DND-41 (cell line): ENCODE measurements at regions not wholly inside any gene's neighbourhood (a gene's known extent, or its start where the extent isn't known, plus 50 kb on each side); places are given as distances from the start of the nearest gene placed in this dataset.

Source experiments
- ATAC-seq: fragments of 200-7000 bp; cut with Tn5 transposase; 3 replicates; pipeline ENCODE4 v1.9.1; 2021; ENCODE audit warnings: low read depth; ENCODE audit not compliant: insufficient read depth
- DNase-seq: peaks from one replicate; pipeline ENCODE4 v3.0.0-alpha.2; 2020
- H2AFZ ChIP-seq: 2 replicates; pipeline ENCODE4 v1.6.0; 2012; ENCODE audit warnings: low read depth, low read length
- H3K27ac ChIP-seq: 2 replicates; pipeline ENCODE4 v1.5.1; 2012; ENCODE audit warnings: low read length, inconsistent platforms
- H3K27me3 ChIP-seq: fragments of 200-600 bp; sonication (generic); 2 replicates; pipeline ENCODE4 v1.6.0; 2012; ENCODE audit warnings: low read length, mild to moderate bottlenecking, inconsistent platforms; ENCODE audit not compliant: insufficient read depth, poor library complexity
- H3K36me3 ChIP-seq: 2 replicates; pipeline ENCODE4 v1.5.1; 2012; ENCODE audit warnings: low read length, inconsistent platforms; ENCODE audit not compliant: insufficient read depth
- H3K4me1 ChIP-seq: 2 replicates; pipeline ENCODE4 v1.5.1; 2012; ENCODE audit warnings: mild to moderate bottlenecking, low read length; ENCODE audit not compliant: insufficient read depth
- H3K4me2 ChIP-seq: 2 replicates; pipeline ENCODE4 v1.6.0; 2012; ENCODE audit warnings: mild to moderate bottlenecking, moderate library complexity, low read length, inconsistent platforms; ENCODE audit not compliant: insufficient read depth
- H3K4me3 ChIP-seq, 2 experiments: fragments of 200-600 bp in 1 of 2; shearing (Covaris generic) in 1 of 2; 2 replicates each; pipeline ENCODE4 v1.5.1; 2012 to 2016; ENCODE audit warnings: inconsistent platforms in 2 of 2, low read length in 2 of 2, mild to moderate bottlenecking in 2 of 2, low read depth in 1 of 2, moderate library complexity in 1 of 2
- H3K79me2 ChIP-seq: 2 replicates; pipeline ENCODE4 v1.6.0; 2012; ENCODE audit warnings: low read length, inconsistent platforms; ENCODE audit not compliant: insufficient read depth
- H3K9ac ChIP-seq: 2 replicates; pipeline ENCODE4 v1.6.0; 2012; ENCODE audit warnings: low read depth, mild to moderate bottlenecking, inconsistent platforms, low read length, moderate library complexity
- H3K9me3 ChIP-seq: 2 replicates; pipeline ENCODE4 v1.5.1; 2012; ENCODE audit warnings: low read length, moderate library complexity, mild to moderate bottlenecking, inconsistent platforms; ENCODE audit not compliant: insufficient read depth, severe bottlenecking
- H4K20me1 ChIP-seq: 2 replicates; pipeline ENCODE4 v1.6.0; 2012; ENCODE audit warnings: low read length; ENCODE audit not compliant: insufficient read depth
- EZH2 ChIP-seq: IDR thresholded peaks from 3 replicates; pipeline ENCODE4 v1.6.1; 2012; ENCODE audit warnings: borderline replicate concordance, low read depth, mild to moderate bottlenecking, moderate library complexity, low read length, inconsistent platforms; ENCODE audit not compliant: severe bottlenecking
- TF ChIP-seq, protein P1 (sequence below): IDR thresholded peaks from 2 replicates; pipeline ENCODE4 v1.5.1; 2012; ENCODE audit warnings: borderline replicate concordance, low read length, moderate library complexity, mild to moderate bottlenecking; ENCODE audit not compliant: poor library complexity, severe bottlenecking; ENCODE audit errors: extremely low read depth

DNA sequence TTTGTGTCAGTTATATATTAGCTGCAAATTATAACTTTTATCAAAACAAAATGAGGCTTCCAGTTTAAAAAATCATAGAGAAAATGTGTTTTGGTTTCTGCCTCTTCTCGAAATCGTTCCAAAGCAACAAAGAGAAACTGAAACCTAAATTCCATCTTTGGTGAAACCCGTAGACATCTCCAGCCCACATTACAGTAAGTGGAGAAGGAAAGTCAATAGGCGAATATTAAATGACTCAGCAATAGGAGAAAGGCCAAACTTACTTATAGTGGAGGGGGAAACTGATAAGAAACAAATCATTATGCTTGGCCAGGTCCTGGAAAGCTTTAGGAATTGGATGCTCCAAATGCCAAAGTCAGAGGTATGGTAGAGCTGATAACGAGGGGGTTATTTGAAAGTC is 103.0 kb upstream of the SHISA6 start:
- Histone ChIP-seq H2AFZ (no peak overlapping the region), H3K4me3 (no peak overlapping the region), H3K9me3 (no peaks in the 10 kb centered on the region), H4K20me1 (no peaks in the 10 kb centered on the region), H3K27ac (no peak overlapping the region), H3K36me3 (no peaks in the 10 kb centered on the region), H3K79me2 (no peaks in the 10 kb centered on the region), H3K4me1 (no peaks in the 10 kb centered on the region), H3K9ac (no peak overlapping the region), H3K4me2 (no peak overlapping the region), H3K27me3 (no peaks in the 10 kb centered on the region)
- no peak for TF ChIP-seq EZH2
- TF ChIP-seq, protein P1, sequence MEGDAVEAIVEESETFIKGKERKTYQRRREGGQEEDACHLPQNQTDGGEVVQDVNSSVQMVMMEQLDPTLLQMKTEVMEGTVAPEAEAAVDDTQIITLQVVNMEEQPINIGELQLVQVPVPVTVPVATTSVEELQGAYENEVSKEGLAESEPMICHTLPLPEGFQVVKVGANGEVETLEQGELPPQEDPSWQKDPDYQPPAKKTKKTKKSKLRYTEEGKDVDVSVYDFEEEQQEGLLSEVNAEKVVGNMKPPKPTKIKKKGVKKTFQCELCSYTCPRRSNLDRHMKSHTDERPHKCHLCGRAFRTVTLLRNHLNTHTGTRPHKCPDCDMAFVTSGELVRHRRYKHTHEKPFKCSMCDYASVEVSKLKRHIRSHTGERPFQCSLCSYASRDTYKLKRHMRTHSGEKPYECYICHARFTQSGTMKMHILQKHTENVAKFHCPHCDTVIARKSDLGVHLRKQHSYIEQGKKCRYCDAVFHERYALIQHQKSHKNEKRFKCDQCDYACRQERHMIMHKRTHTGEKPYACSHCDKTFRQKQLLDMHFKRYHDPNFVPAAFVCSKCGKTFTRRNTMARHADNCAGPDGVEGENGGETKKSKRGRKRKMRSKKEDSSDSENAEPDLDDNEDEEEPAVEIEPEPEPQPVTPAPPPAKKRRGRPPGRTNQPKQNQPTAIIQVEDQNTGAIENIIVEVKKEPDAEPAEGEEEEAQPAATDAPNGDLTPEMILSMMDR, result no peak
- DNase-seq (no peak), ATAC-seq (no peak)

DNA sequence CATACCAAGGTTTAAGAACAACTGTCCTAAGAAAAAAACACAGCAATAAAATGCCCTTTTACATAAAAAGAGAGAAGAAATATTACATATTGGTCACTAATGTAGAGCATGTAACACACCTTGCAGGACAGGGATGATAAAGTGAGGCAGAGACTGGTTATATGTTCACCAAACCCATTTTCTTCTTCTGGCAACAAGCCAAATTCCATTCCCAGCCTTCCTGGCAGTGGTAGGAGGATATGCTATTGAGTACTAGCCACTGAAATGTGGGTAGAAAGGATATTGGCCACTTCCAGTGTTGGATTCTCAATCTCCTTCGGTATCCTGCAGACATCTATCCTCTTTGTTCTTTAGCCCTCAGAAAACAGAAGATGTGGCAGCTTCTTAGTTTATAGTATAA is 105.2 kb upstream of the SHISA6 start:
- Histone ChIP-seq H4K20me1 (no peaks in the 10 kb centered on the region), H2AFZ (no peak overlapping the region), H3K4me3 (no peak overlapping the region), H3K27me3 (no peaks in the 10 kb centered on the region), H3K36me3 (no peaks in the 10 kb centered on the region), H3K27ac (no peak overlapping the region), H3K4me2 (no peak overlapping the region), H3K9ac (no peak overlapping the region), H3K79me2 (no peaks in the 10 kb centered on the region), H3K4me1 (no peaks in the 10 kb centered on the region), H3K9me3 (no peaks in the 10 kb centered on the region)
- DNase-seq (no peak), ATAC-seq (no peak)
- no peak for TF ChIP-seq EZH2
- TF ChIP-seq, protein P1, result no peak

DNA sequence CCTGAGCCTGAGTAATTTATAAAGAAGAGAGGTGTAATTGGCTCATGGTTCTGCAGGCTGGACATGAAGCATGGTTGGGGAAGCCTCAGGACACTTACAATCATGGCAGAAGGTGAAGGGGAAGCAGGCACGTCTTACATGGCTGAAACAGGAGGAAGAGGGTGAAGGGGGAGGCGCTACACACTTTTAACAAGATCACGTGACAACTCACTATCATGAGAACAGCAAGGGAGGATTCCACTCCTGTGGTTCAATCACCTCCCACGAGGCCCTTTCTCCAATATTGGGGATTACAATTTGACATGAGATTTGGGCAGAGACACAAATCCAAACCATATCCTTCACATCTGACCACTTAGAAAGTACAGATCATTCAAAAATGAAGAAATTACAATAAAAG is 110.6 kb upstream of the SHISA6 start:
- H3K27me3 ChIP-seq, result no peaks in the 10 kb centered on the region
- no peaks in the 10 kb centered on the region for H3K36me3 ChIP-seq
- no peak overlapping the region for H3K4me2 ChIP-seq
- no peaks in the 10 kb centered on the region for H4K20me1 ChIP-seq
- H3K4me1 ChIP-seq, result no peaks in the 10 kb centered on the region
- H3K4me3 ChIP-seq, result no peak overlapping the region
- H3K27ac ChIP-seq, result no peak overlapping the region
- H3K9ac ChIP-seq, result no peak overlapping the region
- H3K9me3 ChIP-seq, result no peaks in the 10 kb centered on the region
- DNase-seq (no peak), ATAC-seq (no peak)
- H3K79me2 ChIP-seq, result no peaks in the 10 kb centered on the region
- no peak for TF ChIP-seq EZH2
- TF ChIP-seq, protein P1, result no peak
- H2AFZ ChIP-seq, result no peak overlapping the region

DNA sequence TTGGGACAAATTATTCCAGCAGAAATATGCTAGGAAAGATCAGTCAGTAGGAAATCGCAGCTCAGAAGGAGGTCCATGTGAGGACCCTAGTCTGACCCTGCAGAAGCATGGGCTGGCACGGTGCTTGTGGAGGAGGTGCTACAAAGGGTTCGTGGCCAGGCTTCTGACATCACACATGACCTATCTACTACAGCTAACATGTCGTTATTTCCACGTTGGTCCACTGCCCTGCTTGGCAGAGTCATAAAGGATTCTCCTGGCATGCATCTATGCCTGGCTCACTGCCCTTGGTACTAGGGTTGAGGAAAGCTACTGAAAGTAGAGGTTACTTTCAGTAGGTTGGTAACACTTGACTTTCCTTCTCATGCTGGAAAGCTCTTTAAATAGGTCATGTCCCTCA is 118.1 kb upstream of the SHISA6 start:
- no peak overlapping the region for H3K27ac ChIP-seq
- no peak overlapping the region for H2AFZ ChIP-seq
- no peak overlapping the region for H3K4me2 ChIP-seq
- H3K36me3 ChIP-seq, result no peaks in the 10 kb centered on the region
- H3K9me3 ChIP-seq, result no peaks in the 10 kb centered on the region
- no peak for ATAC-seq
- no peak overlapping the region for H3K9ac ChIP-seq
- TF ChIP-seq, protein P1, result no peak
- no peak for TF ChIP-seq EZH2
- no peak for DNase-seq
- H3K79me2 ChIP-seq, result no peaks in the 10 kb centered on the region
- H3K27me3 ChIP-seq, result peaks cover 2% of the 10 kb centered on the region
- H4K20me1 ChIP-seq, result no peaks in the 10 kb centered on the region
- no peak overlapping the region for H3K4me3 ChIP-seq
- no peaks in the 10 kb centered on the region for H3K4me1 ChIP-seq
